H1 (cell line): ENCODE measurements at regions not wholly inside any gene's neighbourhood (a gene's known extent, or its start where the extent isn't known, plus 50 kb on each side); places are given as distances from the start of the nearest gene placed in this dataset.

Experiments used
- CTCF ChIA-PET: fragments of 300-600 bp; sonication (Branson Sonifier 250); formaldehyde crosslinking; loops from one replicate; lab custom pipeline; 2021; ENCODE audit not compliant: partially characterized antibody; lab: Charles Lee
- POLR2A ChIA-PET: fragments of 300-600 bp; sonication (Branson Sonifier 250); formaldehyde crosslinking; loops from one replicate; lab custom pipeline; 2021; ENCODE audit warnings: inconsistent platforms; ENCODE audit not compliant: partially characterized antibody; lab: Charles Lee
- DNase-seq, 2 experiments: peaks; one replicate each; pipeline versions ENCODE4 v3.0.0 to v3.0.0-alpha.2; 2010 to 2022; ENCODE audit warnings: low spot score in 2 of 2, low read depth in 1 of 2, mixed read lengths in 1 of 2
- FAIRE-seq: peaks from 2 replicates; lab custom pipeline; 2011; peaks lifted over from hg19 to GRCh38; lab: Jason Lieb, UNC
- H2AFZ ChIP-seq: 2 replicates; pipeline ENCODE4 v1.8.1; 2012; ENCODE audit warnings: low read length, inconsistent platforms
- H2AK5ac ChIP-seq: 2 replicates; pipeline ENCODE4 v1.6.1; 2013; ENCODE audit warnings: low read depth, low read length
- H2BK120ac ChIP-seq: replicated peaks from 2 replicates; pipeline ENCODE3; 2013; ENCODE audit warnings: low read depth, low read length, inconsistent platforms
- H2BK12ac ChIP-seq: 2 replicates; pipeline ENCODE4 v1.6.1; 2013; ENCODE audit warnings: low read depth, low read length
- H2BK15ac ChIP-seq: 2 replicates; pipeline ENCODE4 v1.6.1; 2013; ENCODE audit warnings: low read length
- H2BK20ac ChIP-seq: 2 replicates; pipeline ENCODE4 v1.6.1; 2013; ENCODE audit warnings: low read length
- H2BK5ac ChIP-seq: 2 replicates; pipeline ENCODE4 v1.6.1; 2013; ENCODE audit warnings: low read depth, low read length
- H3K14ac ChIP-seq: 2 replicates; pipeline ENCODE4 v1.6.1; 2013; ENCODE audit warnings: inconsistent platforms; ENCODE audit not compliant: insufficient read length
- H3K18ac ChIP-seq: 2 replicates; pipeline ENCODE4 v1.6.1; 2013; ENCODE audit warnings: low read length; ENCODE audit errors: extremely low read depth
- H3K23ac ChIP-seq: 2 replicates; pipeline ENCODE4 v1.6.1; 2013; ENCODE audit warnings: inconsistent platforms; ENCODE audit not compliant: insufficient read length
- H3K23me2 ChIP-seq: 2 replicates; pipeline ENCODE4 v1.6.1; 2013; ENCODE audit warnings: low read depth, low read length
- H3K27ac ChIP-seq: 2 replicates; pipeline ENCODE4 v1.6.1; 2011; ENCODE audit warnings: low read depth, low read length, inconsistent platforms
- H3K27me3 ChIP-seq, 4 experiments: replicated peaks in 1 of 4; 1 replicate in 1 of 4; 2 replicates in 3 of 4; pipeline versions ENCODE4 v1.6.1 to v1.8.1; 2011 to 2013; ENCODE audit warnings: low read length in 3 of 4, mild to moderate bottlenecking in 3 of 4, inconsistent platforms in 2 of 4, mixed read lengths in 2 of 4, moderate library complexity in 1 of 4; ENCODE audit not compliant: control insufficient read depth in 3 of 4, insufficient read depth in 3 of 4; ENCODE audit errors: extremely low read depth in 1 of 4
- H3K36me3 ChIP-seq, 4 experiments: 2 replicates each; pipeline versions ENCODE4 v1.6.1 to v1.8.1; 2011 to 2013; ENCODE audit warnings: mild to moderate bottlenecking in 4 of 4, low read length in 3 of 4, moderate library complexity in 2 of 4, control low read depth in 1 of 4, inconsistent platforms in 1 of 4; ENCODE audit not compliant: insufficient read depth in 4 of 4, control insufficient read depth in 2 of 4
- H3K4ac ChIP-seq: replicated peaks from 2 replicates; pipeline ENCODE3; 2013; ENCODE audit warnings: low read length, low read depth, mixed read lengths, inconsistent platforms; ENCODE audit not compliant: insufficient read length
- H3K4me1 ChIP-seq, 4 experiments: replicated peaks in 1 of 4; 1 replicate in 1 of 4; 2 replicates in 3 of 4; pipeline versions ENCODE4 v1.6.1 to v1.8.1; 2011 to 2013; ENCODE audit warnings: low read length in 3 of 4, inconsistent platforms in 2 of 4, mixed read lengths in 1 of 4; ENCODE audit not compliant: insufficient read depth in 4 of 4, control insufficient read depth in 3 of 4
- H3K4me2 ChIP-seq, 2 experiments: 2 replicates each; pipeline versions ENCODE4 v1.6.1 to v1.8.1; 2011 to 2013; ENCODE audit warnings: low read depth in 2 of 2, low read length in 2 of 2, control low read depth in 1 of 2, inconsistent platforms in 1 of 2, mild to moderate bottlenecking in 1 of 2; ENCODE audit not compliant: insufficient read depth in 1 of 2
- H3K4me3 ChIP-seq, 4 experiments: fragments of 200-600, 300-600 bp in 1 of 4; sonication (generic), shearing (Covaris generic), sonication (Bioruptor Twin) in 1 of 4; 2 replicates each; pipeline versions ENCODE4 v1.5.1 to v1.8.1; 2011 to 2016; ENCODE audit warnings: low read length in 4 of 4, low read depth in 3 of 4, control low read depth in 2 of 4, inconsistent platforms in 2 of 4, mild to moderate bottlenecking in 2 of 4, mixed read lengths in 1 of 4, moderate library complexity in 1 of 4; ENCODE audit not compliant: insufficient read depth in 2 of 4; ENCODE audit errors: extremely low read depth in 1 of 4
- H3K56ac ChIP-seq: replicated peaks from 2 replicates; pipeline ENCODE3; 2013; ENCODE audit warnings: low read depth, mild to moderate bottlenecking, mixed read lengths, low read length, inconsistent platforms; ENCODE audit not compliant: insufficient read length
- H3K79me1 ChIP-seq: 2 replicates; pipeline ENCODE4 v1.6.1; 2013; ENCODE audit warnings: low read depth, low read length, control low read depth
- H3K79me2 ChIP-seq, 2 experiments: 2 replicates each; pipeline versions ENCODE4 v1.6.1 to v1.8.1; 2012 to 2013; ENCODE audit warnings: low read length in 2 of 2, mild to moderate bottlenecking in 2 of 2, inconsistent platforms in 1 of 2; ENCODE audit not compliant: insufficient read depth in 2 of 2, control insufficient read depth in 1 of 2
- H3K9ac ChIP-seq, 4 experiments: replicated peaks in 1 of 4; 1 replicate in 1 of 4; 2 replicates in 3 of 4; pipeline versions ENCODE4 v1.6.1 to v1.8.1; 2011 to 2013; ENCODE audit warnings: low read depth in 3 of 4, low read length in 3 of 4, control low read depth in 2 of 4, mild to moderate bottlenecking in 2 of 4, moderate library complexity in 2 of 4, inconsistent platforms in 1 of 4; ENCODE audit errors: extremely low read depth in 1 of 4
- H3K9me3 ChIP-seq, 2 experiments: 2 replicates each; pipeline versions ENCODE4 v1.6.1 to v1.8.1; 2012 to 2013; ENCODE audit warnings: mild to moderate bottlenecking in 2 of 2, moderate library complexity in 2 of 2, control low read depth in 1 of 2, inconsistent platforms in 1 of 2, low read depth in 1 of 2, low read length in 1 of 2, mixed read lengths in 1 of 2; ENCODE audit not compliant: insufficient read depth in 2 of 2
- H4K20me1 ChIP-seq, 2 experiments: replicated peaks in 1 of 2; 2 replicates each; pipeline versions ENCODE3 to v1.8.1; 2011 to 2013; ENCODE audit warnings: inconsistent platforms in 2 of 2, low read length in 2 of 2, mild to moderate bottlenecking in 1 of 2; ENCODE audit not compliant: insufficient read depth in 2 of 2, control insufficient read depth in 1 of 2
- H4K5ac ChIP-seq: 2 replicates; pipeline ENCODE4 v1.6.1; 2013; ENCODE audit warnings: low read length, low read depth, mixed read lengths, inconsistent platforms; ENCODE audit not compliant: insufficient read length
- H4K8ac ChIP-seq: 2 replicates; pipeline ENCODE4 v1.8.0; 2013; ENCODE audit warnings: mild to moderate bottlenecking, moderate library complexity, low read length, inconsistent platforms; ENCODE audit not compliant: insufficient read depth; ENCODE audit errors: extremely low read depth
- H4K91ac ChIP-seq: replicated peaks from 2 replicates; pipeline ENCODE3; 2013; ENCODE audit warnings: low read length, mixed read lengths, inconsistent platforms; ENCODE audit not compliant: insufficient read length
- CREB1 ChIP-seq: IDR thresholded peaks from 2 replicates; pipeline ENCODE4 v1.6.1; 2012; ENCODE audit warnings: inconsistent platforms
- KDM1A ChIP-seq: fragments of 200-600, 300-600 bp; sonication (generic); IDR thresholded peaks from 2 replicates; pipeline ENCODE4 v1.7.1; 2016; ENCODE audit warnings: mild to moderate bottlenecking, low read length, borderline replicate concordance
- NANOG ChIP-seq: IDR thresholded peaks from 2 replicates; pipeline ENCODE4 v1.6.1; 2011; ENCODE audit warnings: low read length, low read depth, mild to moderate bottlenecking, inconsistent platforms; ENCODE audit not compliant: insufficient read depth, poor library complexity, severe bottlenecking
- NRF1 ChIP-seq: IDR thresholded peaks from 2 replicates; pipeline ENCODE4 v1.6.1; 2011; ENCODE audit warnings: mild to moderate bottlenecking, low read depth, low read length, improper control_type of control experiment
- TEAD4 ChIP-seq: IDR thresholded peaks from 2 replicates; pipeline ENCODE4 v1.6.1; 2012; ENCODE audit warnings: low read depth, low read length, inconsistent platforms, mixed read lengths
- WGBS, 2 experiments: shearing (Covaris generic) in 1 of 2; methylation state at CpG; one replicate each; pipeline versions ENCODE4 v1.1.6 to v1.1.7; 2013 to 2015; ENCODE audit warnings: low lambda C conversion rate in 2 of 2, mixed read lengths in 2 of 2, inconsistent platforms in 1 of 2, low coverage in 1 of 2, missing lambda C conversion rate in 1 of 2; ENCODE audit not compliant: insufficient replicate concordance in 2 of 2, insufficient coverage in 1 of 2, insufficient read length in 1 of 2; ENCODE audit errors: extremely low coverage in 1 of 2, missing lambda C conversion rate in 1 of 2; 5-methylcytosine and 5-hydroxymethylcytosine counted together

- Histone ChIP-seq H3K56ac (no peak overlapping the region), H4K91ac (no peak overlapping the region), H3K4me2 (no peak overlapping the region), H3K79me2 (no peaks in the 10 kb centered on the region), H3K4me1 (no peaks in the 10 kb centered on the region), H3K79me1 (no peaks in the 10 kb centered on the region), H4K8ac (no peak overlapping the region), H4K20me1 (no peaks in the 10 kb centered on the region), H3K27me3 (no peaks in the 10 kb centered on the region), H3K36me3 (no peaks in the 10 kb centered on the region), H2BK12ac (no peak overlapping the region), H3K4ac (no peak overlapping the region), H2BK20ac (no peak overlapping the region), H3K23me2 (no peaks in the 10 kb centered on the region), H3K9me3 (no peaks in the 10 kb centered on the region), H3K14ac (no peak overlapping the region), H2BK15ac (no peak overlapping the region), H3K18ac (no peak overlapping the region), H3K9ac (no peak overlapping the region), H3K23ac (no peak overlapping the region), H4K5ac (no peak overlapping the region), H3K27ac (no peak overlapping the region), H2BK120ac (no peak overlapping the region), H3K4me3 (no peak overlapping the region), H2AFZ (no peak overlapping the region), H2AK5ac (no peak overlapping the region), H2BK5ac (no peak overlapping the region)
- FAIRE-seq (no peak), DNase-seq (no peak)
- ChIA-PET POLR2A (no interaction called here), CTCF (interaction anchor here (0.6 kb wide), 1 partner anchor 1534 kb away, joined by 3 read pairs; no protein-coding TSS in a partner anchor)
- WGBS, 2 experiments = 91% methylated on average over 4 of the region's 4 CpGs; no CpG with 5 or more reads in 1 of the 2 experiments
- TF ChIP-seq NRF1 = no peak
- no peak for TF ChIP-seq CREB1
- TF ChIP-seq NANOG = no peak
- TF ChIP-seq KDM1A = no peak
- TF ChIP-seq TEAD4 = no peak
Measured at GRCh38 chr7:109331423-109331822, 761.7 kb downstream of the DNAJB9 start.
